ENCODE measurements at regions not wholly inside any gene's neighbourhood (a gene's known extent, or its start where the extent isn't known, plus 50 kb on each side); places are given as distances from the start of the nearest gene placed in this dataset.
"Not testable (repeated sequence)": the region's sequence is repeated elsewhere in the genome, so short reads cannot be mapped to it uniquely, and the experiment has no call there.

DNA sequence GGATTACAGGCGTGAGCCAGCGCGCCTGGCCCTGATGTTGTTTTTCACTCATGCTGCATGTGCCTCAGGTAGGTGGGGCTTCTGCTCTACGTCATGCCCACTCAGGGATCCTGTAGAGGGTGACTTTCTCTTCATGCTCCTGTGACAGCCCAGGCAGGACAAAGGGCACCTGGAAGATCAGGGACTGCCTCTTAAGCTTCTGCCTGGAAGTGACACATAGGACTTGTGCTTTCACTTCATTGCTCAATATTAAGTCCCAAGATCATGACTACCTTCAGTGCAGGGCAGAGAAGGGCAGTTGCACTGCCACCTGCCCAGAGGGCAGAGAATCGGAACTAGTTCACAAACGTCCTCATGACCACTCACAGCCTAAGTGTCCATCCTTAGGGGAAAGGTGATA is 249.5 kb upstream of the SULF2 start:
- no peak for ATAC-seq
- H3K27me3 Mint-ChIP-seq = peaks cover 18% of the 10 kb centered on the region

DNA sequence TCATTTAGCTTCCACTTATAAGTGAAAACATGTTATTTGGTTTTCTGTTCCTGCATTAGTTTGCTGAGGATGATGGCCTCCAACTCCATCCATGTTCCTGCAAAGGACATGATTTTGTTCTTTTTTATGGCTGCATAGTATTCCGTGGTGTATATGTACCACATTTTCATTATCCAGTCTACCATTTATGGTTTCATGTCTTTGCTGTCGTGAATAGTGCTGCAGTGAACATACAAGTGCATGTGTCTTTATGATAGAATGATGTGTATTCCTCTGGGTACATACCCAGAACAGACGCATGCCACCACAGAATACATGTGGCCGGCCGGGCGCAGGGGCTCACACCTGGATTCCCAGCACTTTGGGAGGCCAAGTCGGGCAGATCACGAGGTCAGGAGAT is 247.7 kb upstream of the SULF2 start:
- not testable (repeated sequence) for H3K4me3 Mint-ChIP-seq, H3K4me1 Mint-ChIP-seq, H3K9me3 Mint-ChIP-seq, ATAC-seq, DNase-seq, H3K27ac Mint-ChIP-seq
- peaks cover 18% of the 10 kb centered on the region for H3K27me3 Mint-ChIP-seq

More for the DNA sequence above, 249.5 kb upstream of the SULF2 start:
- Mint-ChIP-seq H3K27ac (no peak overlapping the region), H3K9me3 (peaks cover 0 to 8% of the 10 kb centered on the region in 2 donors), H3K4me1 (no peaks in the 10 kb centered on the region), H3K4me3 (no peak overlapping the region)
- DNase-seq = no peak

DNA sequence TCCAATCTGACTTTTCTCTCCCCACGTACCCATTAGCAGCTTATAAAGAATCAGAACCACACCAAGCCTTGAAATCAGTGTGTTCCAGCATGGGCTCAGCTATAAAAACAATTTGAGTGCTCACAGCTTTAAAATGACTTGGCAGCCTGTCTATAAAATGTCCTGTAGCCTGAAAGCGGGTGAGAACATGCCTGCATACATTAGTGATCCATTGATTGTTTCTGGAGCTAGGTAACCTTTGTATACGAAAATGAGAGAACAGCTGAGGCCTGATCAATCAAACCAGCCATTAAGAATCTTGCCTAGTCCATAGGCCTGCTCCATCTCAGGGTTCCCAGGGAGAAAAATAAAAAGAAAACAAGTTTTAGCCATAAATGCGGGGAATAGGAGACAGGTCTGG is 245.8 kb upstream of the SULF2 start:
- ATAC-seq = no peak
- H3K4me1 Mint-ChIP-seq = no peaks in the 10 kb centered on the region
- H3K4me3 Mint-ChIP-seq = no peak overlapping the region
- H3K9me3 Mint-ChIP-seq = peaks cover 0 to 8% of the 10 kb centered on the region in 2 donors
- no peak overlapping the region for H3K27ac Mint-ChIP-seq
- H3K27me3 Mint-ChIP-seq = peaks cover 15% of the 10 kb centered on the region
- DNase-seq = no peak

DNA sequence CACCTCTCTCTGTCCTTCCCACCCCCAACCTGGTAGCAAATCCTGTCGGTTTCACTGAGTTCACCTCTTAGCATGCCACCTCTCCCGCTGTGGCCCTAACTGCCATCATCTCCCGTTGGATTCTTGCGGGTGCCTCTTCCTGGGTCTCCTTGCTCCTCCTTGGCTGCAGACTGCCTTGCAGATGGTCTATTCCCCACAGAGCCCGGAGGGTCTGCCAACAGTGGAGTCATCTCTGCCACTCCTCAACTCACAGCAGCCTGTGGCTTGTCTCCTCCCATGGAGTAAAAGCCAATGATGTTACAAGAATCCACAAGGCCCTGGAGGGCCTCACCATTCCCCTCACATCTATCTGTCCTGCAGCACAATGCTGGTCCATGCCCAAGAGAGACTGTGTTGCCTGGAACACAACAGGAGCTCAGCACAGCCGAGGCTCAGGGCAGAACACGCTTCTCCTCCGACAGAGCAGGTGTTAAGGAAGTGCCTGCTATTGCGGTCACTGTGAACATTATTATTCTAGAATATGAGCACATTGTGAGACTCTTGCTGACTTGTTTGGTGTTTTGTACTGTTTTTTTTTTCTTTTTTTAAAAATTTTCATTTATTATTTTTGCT is 241.8 kb upstream of the SULF2 start:
- H3K27ac Mint-ChIP-seq = no peak overlapping the region
- peaks cover 22% of the 10 kb centered on the region for H3K27me3 Mint-ChIP-seq
- no peaks in the 10 kb centered on the region for H3K9me3 Mint-ChIP-seq
- H3K4me1 Mint-ChIP-seq = no peaks in the 10 kb centered on the region
- ATAC-seq (no peak), DNase-seq (no peak)
- H3K4me3 Mint-ChIP-seq = no peak overlapping the region

- Mint-ChIP-seq H3K4me3 (no peak overlapping the region), H3K27ac (no peak overlapping the region), H3K4me1 (no peaks in the 10 kb centered on the region), H3K27me3 (peaks cover 18% of the 10 kb centered on the region), H3K9me3 (no peaks in the 10 kb centered on the region)
- ATAC-seq (no peak), DNase-seq (no peak)
These were observed 240.4 kb upstream of the SULF2 start for GRCh38 chr20:48025661-48026060.

DNA sequence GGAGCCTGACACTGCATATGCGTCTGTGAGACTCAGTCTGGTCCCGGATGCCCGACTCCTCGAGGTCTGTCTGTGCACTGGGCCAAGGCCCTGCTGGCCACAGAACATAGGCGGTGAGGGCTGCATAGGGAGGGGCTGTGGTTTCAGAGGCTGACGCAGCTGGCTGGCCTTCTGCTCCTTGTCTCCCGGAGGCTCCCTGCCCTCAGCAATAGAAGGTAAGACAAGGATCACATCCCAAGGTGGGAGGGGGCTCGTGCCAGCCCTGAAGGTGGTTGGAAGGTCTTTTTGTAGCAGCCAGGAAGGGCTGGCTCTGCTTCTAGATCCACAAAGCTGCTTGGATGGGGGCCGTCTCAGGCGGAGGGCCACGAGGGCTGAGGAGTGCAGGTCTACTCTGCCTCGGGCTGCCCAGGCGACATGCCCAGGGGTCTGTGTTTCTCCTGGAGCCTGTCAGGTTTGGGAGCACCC is 239.8 kb upstream of the SULF2 start:
- ATAC-seq = no peak
- H3K9me3 Mint-ChIP-seq = no peaks in the 10 kb centered on the region
- no peak for DNase-seq
- H3K27ac Mint-ChIP-seq = peak overlapping the region in 1 of 2 donors; percentile 42
- peaks cover 16% of the 10 kb centered on the region for H3K27me3 Mint-ChIP-seq
- H3K4me3 Mint-ChIP-seq = no peak overlapping the region
- H3K4me1 Mint-ChIP-seq = no peaks in the 10 kb centered on the region

DNA sequence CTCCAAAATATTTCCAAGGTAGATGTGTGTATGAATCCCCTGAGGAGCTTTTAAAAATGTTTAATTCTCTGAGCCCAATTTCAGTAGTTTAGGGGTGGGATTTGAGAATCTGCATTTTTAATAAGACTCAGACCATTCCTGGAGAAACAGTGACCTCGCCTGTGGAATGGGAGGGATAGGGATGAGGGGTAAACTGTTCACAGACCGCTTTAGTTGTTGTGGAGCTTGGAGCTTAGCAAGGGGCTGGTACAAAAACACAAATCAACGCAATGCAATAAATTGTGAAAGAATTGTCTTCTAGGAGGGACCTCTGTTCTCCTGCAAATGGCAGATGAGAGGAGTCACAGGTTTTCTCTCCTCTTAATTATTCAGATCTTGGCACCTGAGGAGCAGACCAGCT is 239.3 kb upstream of the SULF2 start:
- ATAC-seq = no peak
- H3K9me3 Mint-ChIP-seq = no peaks in the 10 kb centered on the region
- H3K4me3 Mint-ChIP-seq = no peak overlapping the region
- peaks cover 21% of the 10 kb centered on the region for H3K27me3 Mint-ChIP-seq
- no peak overlapping the region for H3K27ac Mint-ChIP-seq
- no peak for DNase-seq
- H3K4me1 Mint-ChIP-seq = no peaks in the 10 kb centered on the region

GRCh38 chr20:48020696-48021095 is 235.4 kb upstream of the SULF2 start:
- H3K9me3 Mint-ChIP-seq, DNase-seq, H3K4me1 Mint-ChIP-seq, H3K4me3 Mint-ChIP-seq, ATAC-seq, H3K27ac Mint-ChIP-seq: not testable (repeated sequence)
- H3K27me3 Mint-ChIP-seq = peaks cover 28% of the 10 kb centered on the region

DNA sequence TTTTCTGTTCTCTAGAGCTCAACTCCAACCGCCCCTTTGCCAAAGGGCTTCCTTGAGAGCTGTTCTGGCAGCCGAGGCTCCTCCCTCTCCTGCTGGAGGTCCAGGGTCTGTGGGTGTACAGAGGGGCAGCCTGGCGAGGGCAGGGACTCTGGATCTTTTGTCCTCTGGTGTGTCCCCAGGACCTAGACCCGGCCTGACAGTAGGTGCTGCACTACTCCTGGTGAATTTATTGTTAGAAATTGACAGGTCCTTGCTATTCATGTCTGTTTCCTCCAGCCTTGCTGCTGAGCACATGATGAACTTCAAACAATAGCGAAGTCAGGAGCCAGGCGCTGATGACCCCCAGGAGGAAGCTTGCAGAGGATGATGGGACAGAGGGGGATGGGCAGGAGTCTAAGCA is 234.7 kb upstream of the SULF2 start:
- Mint-ChIP-seq H3K9me3 (no peaks in the 10 kb centered on the region), H3K27ac (peak overlapping the region in 1 of 2 donors; percentile 29), H3K27me3 (peaks cover 25% of the 10 kb centered on the region), H3K4me1 (no peaks in the 10 kb centered on the region), H3K4me3 (no peak overlapping the region)
- ATAC-seq (no peak), DNase-seq (no peak)

GRCh38 chr20:48019496-48019895 is 234.2 kb upstream of the SULF2 start:
- no peaks in the 10 kb centered on the region for H3K4me1 Mint-ChIP-seq
- no peak overlapping the region for H3K27ac Mint-ChIP-seq

GRCh38 chr20:48018851-48019250 is 233.6 kb upstream of the SULF2 start:
- peaks cover 21% of the 10 kb centered on the region for H3K27me3 Mint-ChIP-seq
- H3K27ac Mint-ChIP-seq, ATAC-seq, DNase-seq, H3K4me3 Mint-ChIP-seq, H3K9me3 Mint-ChIP-seq, H3K4me1 Mint-ChIP-seq: not testable (repeated sequence)

More at GRCh38 chr20:48019496-48019895, 234.2 kb upstream of the SULF2 start:
- ATAC-seq (no peak), DNase-seq (no peak)
- no peaks in the 10 kb centered on the region for H3K9me3 Mint-ChIP-seq
- no peak overlapping the region for H3K4me3 Mint-ChIP-seq
- peaks cover 21% of the 10 kb centered on the region for H3K27me3 Mint-ChIP-seq

DNA sequence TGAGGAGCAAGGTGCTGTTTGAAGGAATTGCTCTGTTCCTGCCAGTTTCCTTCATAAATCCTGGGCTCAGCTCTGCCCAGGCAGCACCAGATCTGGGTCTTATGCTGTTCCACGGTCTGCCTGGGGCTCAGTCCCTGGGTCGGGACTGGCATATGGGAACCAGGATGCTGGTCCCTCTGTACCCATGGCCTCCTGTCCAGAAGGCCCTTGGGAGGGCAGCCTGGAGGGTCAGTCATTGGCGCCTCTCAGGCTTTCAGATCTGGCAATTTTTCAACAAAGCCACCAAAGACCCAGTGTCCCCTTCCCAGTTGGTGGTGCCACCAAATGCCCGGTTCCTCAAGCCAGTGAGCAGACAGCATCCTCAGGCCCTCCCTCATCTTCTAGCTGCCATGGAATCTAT is 232.7 kb upstream of the SULF2 start:
- H3K4me3 Mint-ChIP-seq = no peak overlapping the region
- H3K27me3 Mint-ChIP-seq = peaks cover 21% of the 10 kb centered on the region
- peaks cover 2 to 5% of the 10 kb centered on the region in 2 donors for H3K9me3 Mint-ChIP-seq
- no peak for DNase-seq
- no peaks in the 10 kb centered on the region for H3K4me1 Mint-ChIP-seq
- no peak for ATAC-seq
- H3K27ac Mint-ChIP-seq = no peak overlapping the region

DNA sequence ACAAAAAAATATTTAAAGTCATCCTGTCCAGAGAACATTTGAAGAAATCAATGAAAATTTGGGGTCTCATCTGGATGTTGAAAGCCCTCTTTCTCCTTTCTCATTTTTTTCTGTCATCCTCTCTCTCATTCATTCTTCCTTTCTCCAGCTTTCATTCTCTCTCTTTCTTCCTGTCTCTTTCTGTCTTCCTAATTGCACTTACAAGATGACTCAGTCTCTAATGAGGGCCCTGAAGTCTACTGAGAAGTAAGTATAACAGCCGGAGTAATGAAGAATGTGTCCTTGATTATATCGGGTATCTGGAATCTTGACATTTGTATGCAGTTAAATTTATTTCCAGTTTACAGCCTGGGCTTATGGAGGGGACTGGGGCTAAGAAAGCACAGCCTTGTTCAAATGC is 232.2 kb upstream of the SULF2 start:
- Mint-ChIP-seq H3K4me3 (no peak overlapping the region), H3K27ac (no peak overlapping the region), H3K4me1 (no peaks in the 10 kb centered on the region), H3K9me3 (peaks cover 5 to 10% of the 10 kb centered on the region in 2 donors), H3K27me3 (peaks cover 21% of the 10 kb centered on the region)
- DNase-seq = no peak
- no peak for ATAC-seq

GRCh38 chr20:48015943-48016723 is 230.9 kb upstream of the SULF2 start:
- no peak for DNase-seq
- peaks cover 5 to 17% of the 10 kb centered on the region in 2 donors for H3K9me3 Mint-ChIP-seq
- no peak overlapping the region for H3K4me3 Mint-ChIP-seq
- H3K27ac Mint-ChIP-seq = no peak overlapping the region
- no peak for ATAC-seq
- H3K4me1 Mint-ChIP-seq = no peaks in the 10 kb centered on the region
- peaks cover 21% of the 10 kb centered on the region for H3K27me3 Mint-ChIP-seq

DNA sequence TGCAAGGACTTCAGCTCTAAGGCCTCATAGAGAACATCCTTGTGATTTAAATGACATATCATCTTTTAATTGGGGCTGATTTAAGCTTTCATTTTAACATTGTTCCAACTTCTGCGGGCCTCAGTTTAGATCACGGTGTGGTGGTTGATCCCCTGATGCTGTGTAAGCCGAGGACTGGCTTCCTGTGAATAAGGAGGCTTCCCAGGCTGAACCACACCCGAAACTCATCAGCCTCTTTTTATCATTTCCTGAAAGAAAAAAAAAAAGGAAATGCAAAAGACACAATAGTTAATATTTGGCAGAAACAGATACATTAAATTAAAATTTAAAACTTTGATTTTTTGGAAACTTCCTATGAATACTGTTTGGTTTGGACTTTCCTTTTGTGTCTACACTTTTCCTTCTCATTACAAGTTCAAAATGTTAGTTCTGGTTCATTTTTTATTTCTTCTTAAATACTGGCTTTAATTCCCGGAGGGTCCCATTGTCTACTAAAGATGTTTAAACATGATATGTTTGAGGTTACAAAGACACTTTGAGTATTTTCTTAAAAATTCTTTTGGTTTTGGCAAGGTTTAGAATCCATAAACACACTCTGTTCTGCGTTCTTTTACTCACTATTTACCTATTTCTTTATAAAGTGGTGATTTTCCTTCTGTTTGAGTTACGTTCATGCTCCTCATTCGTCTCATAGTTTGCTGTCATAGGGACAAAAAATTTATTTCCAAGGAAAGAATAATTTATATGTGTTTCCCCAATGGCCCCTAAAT is 230.0 kb upstream of the SULF2 start:
- H3K9me3 Mint-ChIP-seq = peaks cover 5 to 17% of the 10 kb centered on the region in 2 donors
- no peaks in the 10 kb centered on the region for H3K4me1 Mint-ChIP-seq
- ATAC-seq = no peak
- H3K4me3 Mint-ChIP-seq = no peak overlapping the region
- no peak for DNase-seq
- peaks cover 20% of the 10 kb centered on the region for H3K27me3 Mint-ChIP-seq
- peak overlapping the region in 1 of 2 donors; percentile 16 for H3K27ac Mint-ChIP-seq
